BJ (cell line): ENCODE measurements at regions not wholly inside any gene's neighbourhood (a gene's known extent, or its start where the extent isn't known, plus 50 kb on each side); places are given as distances from the start of the nearest gene placed in this dataset.

Experiments
- CTCF ChIA-PET: fragments of 350-600 bp; formaldehyde crosslinking; extraction: SDS; loops from one replicate; lab custom pipeline; 2021; ENCODE audit warnings: antibody characterized with exemption, inconsistent platforms; lab: Yijun Ruan, JAX
- POLR2A ChIA-PET: fragments of 300-600 bp; sonication (Branson Sonifier 250); formaldehyde crosslinking; extraction: SDS; loops from one replicate; lab custom pipeline; 2021; ENCODE audit warnings: antibody characterized with exemption; lab: Charles Lee
- DNase-seq: peaks from one replicate; pipeline ENCODE4 v3.0.0-alpha.2; 2011; ENCODE audit warnings: low read depth
- H3K27me3 ChIP-seq: 2 replicates; pipeline ENCODE4 v1.6.0; 2011; ENCODE audit warnings: low read length; ENCODE audit not compliant: control insufficient read depth, insufficient read depth
- H3K36me3 ChIP-seq: 2 replicates; pipeline ENCODE4 v1.5.1; 2011; ENCODE audit warnings: low read length; ENCODE audit not compliant: control insufficient read depth, insufficient read depth
- H3K4me3 ChIP-seq: 2 replicates; pipeline ENCODE4 v1.5.1; 2011; ENCODE audit warnings: low read depth, mild to moderate bottlenecking, control low read depth, low read length
- TF ChIP-seq, protein P1 (sequence below): IDR thresholded peaks from 2 replicates; pipeline ENCODE4 v1.5.1; 2011; ENCODE audit warnings: low read depth, mild to moderate bottlenecking, control low read depth, inconsistent platforms, low read length, moderate library complexity; ENCODE audit not compliant: insufficient read depth

GRCh38 chr10:128950916-128951275 lies 516.1 kb upstream of the MGMT start:
- TF ChIP-seq, protein P1, sequence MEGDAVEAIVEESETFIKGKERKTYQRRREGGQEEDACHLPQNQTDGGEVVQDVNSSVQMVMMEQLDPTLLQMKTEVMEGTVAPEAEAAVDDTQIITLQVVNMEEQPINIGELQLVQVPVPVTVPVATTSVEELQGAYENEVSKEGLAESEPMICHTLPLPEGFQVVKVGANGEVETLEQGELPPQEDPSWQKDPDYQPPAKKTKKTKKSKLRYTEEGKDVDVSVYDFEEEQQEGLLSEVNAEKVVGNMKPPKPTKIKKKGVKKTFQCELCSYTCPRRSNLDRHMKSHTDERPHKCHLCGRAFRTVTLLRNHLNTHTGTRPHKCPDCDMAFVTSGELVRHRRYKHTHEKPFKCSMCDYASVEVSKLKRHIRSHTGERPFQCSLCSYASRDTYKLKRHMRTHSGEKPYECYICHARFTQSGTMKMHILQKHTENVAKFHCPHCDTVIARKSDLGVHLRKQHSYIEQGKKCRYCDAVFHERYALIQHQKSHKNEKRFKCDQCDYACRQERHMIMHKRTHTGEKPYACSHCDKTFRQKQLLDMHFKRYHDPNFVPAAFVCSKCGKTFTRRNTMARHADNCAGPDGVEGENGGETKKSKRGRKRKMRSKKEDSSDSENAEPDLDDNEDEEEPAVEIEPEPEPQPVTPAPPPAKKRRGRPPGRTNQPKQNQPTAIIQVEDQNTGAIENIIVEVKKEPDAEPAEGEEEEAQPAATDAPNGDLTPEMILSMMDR, result no peak
- ChIA-PET CTCF (interaction anchor here (1.0 kb wide), 1 partner anchor 9 kb away, joined by 4 read pairs; no protein-coding TSS in a partner anchor), POLR2A (no interaction called here)

GRCh38 chr10:128952856-128953255 lies 514.2 kb upstream of the MGMT start:
- Histone ChIP-seq H3K27me3 (no peaks in the 10 kb centered on the region), H3K4me3 (no peak overlapping the region), H3K36me3 (no peaks in the 10 kb centered on the region)
- ChIA-PET POLR2A (no interaction called here), CTCF (no interaction called here)
- DNase-seq, result no peak
- TF ChIP-seq, protein P1, result no peak

More at GRCh38 chr10:128950916-128951275, 516.1 kb upstream of the MGMT start:
- Histone ChIP-seq H3K27me3 (no peaks in the 10 kb centered on the region), H3K4me3 (no peak overlapping the region), H3K36me3 (no peaks in the 10 kb centered on the region)
- no peak for DNase-seq

DNA sequence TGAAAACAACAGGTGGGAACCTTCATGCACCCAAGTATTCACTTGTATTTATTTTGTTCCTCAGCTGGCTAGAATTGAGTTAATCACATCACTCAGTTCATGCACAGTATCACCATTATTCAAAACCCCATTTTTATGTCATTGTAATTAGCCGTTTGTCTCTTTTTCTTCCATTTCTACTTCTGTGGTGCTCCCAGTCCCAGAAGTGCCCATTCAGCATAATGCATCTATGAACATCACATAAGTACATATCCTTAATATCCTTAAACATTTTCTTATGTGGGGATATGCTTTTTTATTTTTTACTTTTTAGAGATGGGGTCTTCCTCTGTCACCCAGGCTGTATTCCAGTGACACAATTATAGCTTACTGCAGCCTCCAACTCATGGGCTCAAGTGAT lies 510.9 kb upstream of the MGMT start:
- ChIA-PET POLR2A (no interaction called here), CTCF (no interaction called here)
- no peak for DNase-seq
- no peak overlapping the region for H3K4me3 ChIP-seq
- no peaks in the 10 kb centered on the region for H3K36me3 ChIP-seq
- H3K27me3 ChIP-seq, result no peaks in the 10 kb centered on the region
- TF ChIP-seq, protein P1, result no peak

GRCh38 chr10:128957221-128957620 lies 509.8 kb upstream of the MGMT start:
- TF ChIP-seq, protein P1, result no peak
- POLR2A ChIA-PET, result no interaction called here
- CTCF ChIA-PET, result no interaction called here
- no peaks in the 10 kb centered on the region for H3K27me3 ChIP-seq
- no peaks in the 10 kb centered on the region for H3K36me3 ChIP-seq
- no peak for DNase-seq
- H3K4me3 ChIP-seq, result no peak overlapping the region

- TF ChIP-seq, protein P1, result no peak
- POLR2A ChIA-PET, result no interaction called here
- CTCF ChIA-PET, result no interaction called here
- no peak overlapping the region for H3K4me3 ChIP-seq
- H3K27me3 ChIP-seq, result no peaks in the 10 kb centered on the region
- H3K36me3 ChIP-seq, result no peaks in the 10 kb centered on the region
- no peak for DNase-seq
These were observed 508.0 kb upstream of the MGMT start for GRCh38 chr10:128958834-128959690.
